ENCODE measurements at regions not wholly inside any gene's neighbourhood (a gene's known extent, or its start where the extent isn't known, plus 50 kb on each side); places are given as distances from the start of the nearest gene placed in this dataset.
A peak's percentile ranks its signal among the peaks of the same experiment; 100 is the strongest.

GRCh38 chr6:20326422-20326728 lies 75.3 kb upstream of the E2F3 start:
- ATAC-seq: no peak
- Histone ChIP-seq H3K9me3 (no peaks in the 10 kb centered on the region), H3K4me3 (no peak overlapping the region), H3K4me1 (peaks cover 0 to 3% (median 0%) of the 10 kb centered on the region in 12 donors), H3K36me3 (no peaks in the 10 kb centered on the region), H3K27me3 (no peaks in the 10 kb centered on the region), H3K27ac (no peak overlapping the region)
- 95 to 98% (median 98%) methylated on average over 1 of the region's 1 CpG for WGBS, 4 donors
- TF ChIP-seq CTCF (IDR thresholded peaks at IDR 0.05) (no peak), POLR2A (IDR thresholded peaks at IDR 0.05) (no peak)
- DNase-seq: no peak
- intact Hi-C loops (cut with DNase I): no loop called here

- intact Hi-C loops (cut with DNase I): no loop called here
- DNase-seq (no peak), ATAC-seq (no peak)
- Histone ChIP-seq H3K4me1 (peaks cover 0 to 3% (median 0%) of the 10 kb centered on the region in 12 donors), H3K36me3 (no peaks in the 10 kb centered on the region), H3K27ac (no peak overlapping the region), H3K27me3 (no peaks in the 10 kb centered on the region), H3K9me3 (no peaks in the 10 kb centered on the region), H3K4me3 (no peak overlapping the region)
- no peak for TF ChIP-seq POLR2A (IDR thresholded peaks at IDR 0.05)
- TF ChIP-seq CTCF (IDR thresholded peaks at IDR 0.05): no peak
- WGBS, 4 donors: 92 to 96% (median 93%) methylated on average over 7 of the region's 7 CpGs
These were observed 74.5 kb upstream of the E2F3 start for GRCh38 chr6:20327141-20327540.

DNA sequence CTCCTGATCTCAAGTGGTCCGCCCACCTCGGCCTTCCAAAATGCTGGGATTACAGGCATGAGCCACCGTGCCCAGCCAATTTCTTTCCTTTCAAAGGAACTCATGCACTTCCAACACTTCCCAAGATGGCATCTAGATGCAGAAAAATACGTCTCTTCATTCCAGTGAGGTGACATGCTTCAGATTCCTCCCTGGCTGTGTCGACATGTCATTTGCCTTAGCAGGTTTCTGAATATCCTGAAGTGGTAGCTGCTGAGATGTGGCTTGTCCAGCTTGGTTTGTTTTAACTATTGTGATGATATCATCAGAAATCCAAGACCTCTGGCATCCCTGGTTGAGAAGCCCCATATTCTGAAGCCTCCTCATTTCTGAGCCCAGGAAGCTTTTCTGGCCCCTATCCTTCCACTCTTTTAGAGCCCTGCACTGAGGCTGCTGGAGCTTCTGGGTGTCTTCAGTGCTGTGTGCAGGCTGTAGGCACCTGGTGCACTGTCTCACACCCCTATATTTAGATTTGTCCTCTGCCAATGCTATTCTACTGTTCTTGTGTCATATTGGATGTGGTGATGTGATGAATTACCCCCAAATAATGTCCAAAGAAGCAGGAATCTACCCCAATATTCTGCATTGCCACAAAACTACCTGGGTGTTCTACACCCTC lies 73.3 kb upstream of the E2F3 start:
- intact Hi-C loops (cut with DNase I): no loop called here
- no peak for DNase-seq
- whole genome bisulfite sequencing, 4 donors: 64 to 80% (median 74%) methylated on average over 5 of the region's 5 CpGs
- H3K27me3 ChIP-seq: peaks cover 0 to 4% (median 0%) of the 10 kb centered on the region in 9 donors
- no peak overlapping the region for H3K27ac ChIP-seq
- no peak for TF ChIP-seq CTCF (IDR thresholded peaks at IDR 0.05)
- no peak for TF ChIP-seq POLR2A (IDR thresholded peaks at IDR 0.05)
- no peaks in the 10 kb centered on the region for H3K36me3 ChIP-seq
- peaks cover 0 to 3% (median 0%) of the 10 kb centered on the region in 12 donors for H3K4me1 ChIP-seq
- H3K4me3 ChIP-seq: no peak overlapping the region
- H3K9me3 ChIP-seq: no peaks in the 10 kb centered on the region
- peak in 1 of 4 donors; percentile 54 for ATAC-seq

GRCh38 chr6:20328924-20329300 lies 72.8 kb upstream of the E2F3 start:
- H3K27me3 ChIP-seq: peaks cover 0 to 4% (median 0%) of the 10 kb centered on the region in 9 donors
- no peak overlapping the region for H3K27ac ChIP-seq
- H3K4me3 ChIP-seq: no peak overlapping the region
- TF ChIP-seq CTCF (IDR thresholded peaks at IDR 0.05): no peak
- TF ChIP-seq POLR2A (IDR thresholded peaks at IDR 0.05): no peak
- no peak for ATAC-seq
- 52 to 63% (median 57%) methylated on average over 3 of the region's 3 CpGs for WGBS, 4 donors
- intact Hi-C loops (cut with DNase I): no loop called here
- H3K9me3 ChIP-seq: no peaks in the 10 kb centered on the region
- no peaks in the 10 kb centered on the region for H3K36me3 ChIP-seq
- no peak for DNase-seq
- peaks cover 0 to 7% (median 0%) of the 10 kb centered on the region in 12 donors for H3K4me1 ChIP-seq

Data from heart left ventricle (tissue), 16 donors.